HepG2 (cell line): ENCODE measurements at regions not wholly inside any gene's neighbourhood (a gene's known extent, or its start where the extent isn't known, plus 50 kb on each side); places are given as distances from the start of the nearest gene placed in this dataset.

Source experiments
- ATAC-seq: fragments of 200-7000 bp; cut with Tn5 transposase; 3 replicates; pipeline ENCODE4 v1.9.1; 2020; ENCODE audit warnings: mild to moderate bottlenecking, moderate library complexity
- BruUV-seq: library from RNA; stranded (reverse); fragments of 400-500 nt; replicated peaks from 2 replicates; lab custom pipeline; 2021; lab: Mats Ljungman, UMichigan
- CTCF ChIA-PET: fragments of 300-600 bp; formaldehyde crosslinking; extraction: SDS; loops from one replicate; lab custom pipeline; 2021; ENCODE audit warnings: low total read pairs, inconsistent platforms, low intra/inter-chr PET ratio; lab: Yijun Ruan, JAX
- POLR2A ChIA-PET: fragments of 350-600 bp; sonication (Branson Sonifier 250); formaldehyde crosslinking; loops from one replicate; lab custom pipeline; 2020; ENCODE audit warnings: antibody characterized with exemption, inconsistent platforms; lab: Yijun Ruan, JAX
- DNase-seq: peaks from one replicate; pipeline ENCODE4 v3.0.0-alpha.2; 2015; ENCODE audit warnings: low spot score
- FAIRE-seq: peaks from 3 replicates; lab custom pipeline; 2011; peaks lifted over from hg19 to GRCh38; lab: Jason Lieb, UNC
- H2AFZ ChIP-seq: one replicate; pipeline ENCODE4 v1.6.1; 2011; ENCODE audit warnings: low read length, inconsistent platforms
- H3K27ac ChIP-seq: fragments of 300-600 bp; 3 replicates; pipeline ENCODE4 v1.8.0; 2011; ENCODE audit warnings: mixed run types, mild to moderate bottlenecking, mixed read lengths, low read length, inconsistent platforms; ENCODE audit not compliant: insufficient read depth; ENCODE audit errors: extremely low read length
- H3K27me3 ChIP-seq, 2 experiments: fragments of 200-600 bp in 1 of 2; 2 replicates in 1 of 2; 3 replicates in 1 of 2; pipeline versions ENCODE4 v1.6.0 to v1.8.0; 2011; ENCODE audit warnings: low read length in 2 of 2, mild to moderate bottlenecking in 2 of 2, moderate library complexity in 2 of 2, inconsistent platforms in 1 of 2; ENCODE audit not compliant: insufficient read depth in 2 of 2, control insufficient read depth in 1 of 2
- H3K36me3 ChIP-seq, 2 experiments: fragments of 200-600 bp in 1 of 2; replicated peaks in 1 of 2; 2 replicates in 1 of 2; 3 replicates in 1 of 2; pipeline versions ENCODE4 v1.5.1 to v1.8.0; 2011; ENCODE audit warnings: low read length in 2 of 2, inconsistent platforms in 1 of 2; ENCODE audit not compliant: insufficient read depth in 2 of 2, control insufficient read depth in 1 of 2
- H3K4me1 ChIP-seq: 2 replicates; pipeline ENCODE4 v1.5.1; 2012; ENCODE audit warnings: low read length, inconsistent platforms; ENCODE audit not compliant: insufficient read depth
- H3K4me2 ChIP-seq: 2 replicates; pipeline ENCODE4 v1.6.0; 2011; ENCODE audit warnings: low read depth, low read length, inconsistent platforms
- H3K4me3 ChIP-seq, 3 experiments: fragments of 200-600 bp in 1 of 3; sonication (generic), shearing (Covaris generic) in 1 of 3; replicated peaks in 1 of 3; 2 replicates each; pipeline ENCODE4 v1.5.1; 2011 to 2016; ENCODE audit warnings: low read length in 3 of 3, inconsistent platforms in 2 of 3, low read depth in 2 of 3, mild to moderate bottlenecking in 2 of 3, control low read depth in 1 of 3, mixed read lengths in 1 of 3; ENCODE audit not compliant: insufficient read depth in 1 of 3
- H3K79me2 ChIP-seq: one replicate; pipeline ENCODE4 v1.6.1; 2011; ENCODE audit warnings: low read length, inconsistent platforms; ENCODE audit not compliant: insufficient read depth
- H3K9ac ChIP-seq: 2 replicates; pipeline ENCODE4 v1.6.0; 2011; ENCODE audit warnings: mild to moderate bottlenecking, low read depth, low read length, inconsistent platforms; ENCODE audit not compliant: insufficient read depth
- H3K9me3 ChIP-seq: 2 replicates; pipeline ENCODE4 v1.5.1; 2012; ENCODE audit warnings: mild to moderate bottlenecking, low read length
- H4K20me1 ChIP-seq: 2 replicates; pipeline ENCODE4 v1.6.0; 2011; ENCODE audit warnings: inconsistent platforms, mild to moderate bottlenecking, low read length, moderate library complexity; ENCODE audit not compliant: insufficient read depth
- FOXA1 ChIP-seq, 2 experiments: fragments of 450-650 bp in 1 of 2; sonication (generic) in 1 of 2; formaldehyde crosslinking in 1 of 2; IDR thresholded peaks; 2 replicates each; pipeline versions ENCODE4 v1.4.0 to v1.6.1; 2016 to 2020; ENCODE audit warnings: missing genetic modification reagents in 1 of 2
- JDP2 ChIP-seq: sonication (generic); formaldehyde crosslinking; IDR thresholded peaks from 2 replicates; pipeline ENCODE4 v1.8.1; 2022; ENCODE audit warnings: missing genetic modification reagents, borderline replicate concordance
- KDM2A ChIP-seq: sonication (generic); formaldehyde crosslinking; IDR thresholded peaks from 2 replicates; pipeline ENCODE4 v1.4.0; 2020; ENCODE audit warnings: low read depth, missing genetic modification reagents, borderline replicate concordance
- MTA1 ChIP-seq: sonication (generic); formaldehyde crosslinking; IDR thresholded peaks from 2 replicates; pipeline ENCODE4 v1.4.0; 2020; ENCODE audit warnings: missing genetic modification reagents, mild to moderate bottlenecking, borderline replicate concordance
- NCOA2 ChIP-seq: sonication (generic); formaldehyde crosslinking; IDR thresholded peaks from 2 replicates; pipeline ENCODE4 v1.8.0; 2022; ENCODE audit warnings: inconsistent platforms
- NFE2 ChIP-seq: sonication (generic); formaldehyde crosslinking; IDR thresholded peaks from 2 replicates; pipeline ENCODE4 v1.4.0; 2020; ENCODE audit warnings: missing genetic modification reagents
- RBFOX2 ChIP-seq: fragments of 200-400 bp; formaldehyde crosslinking; IDR thresholded peaks from 2 replicates; pipeline ENCODE4 v1.6.1; 2017; ENCODE audit warnings: low read depth, mild to moderate bottlenecking, low read length
- RFXAP ChIP-seq: sonication (generic); formaldehyde crosslinking; IDR thresholded peaks from 2 replicates; pipeline ENCODE4 v1.4.0; 2020; ENCODE audit warnings: missing genetic modification reagents, borderline replicate concordance
- RNF2 ChIP-seq: fragments of 450-650 bp; conservative IDR thresholded peaks from 2 replicates; pipeline ENCODE4 v1.6.1; 2016; ENCODE audit warnings: low read depth
- ZMYM2 ChIP-seq: sonication (generic); formaldehyde crosslinking; IDR thresholded peaks from 2 replicates; pipeline ENCODE4 v1.8.0; 2022; ENCODE audit warnings: mild to moderate bottlenecking, missing genetic modification reagents
- ZNF138 ChIP-seq: sonication (generic); formaldehyde crosslinking; IDR thresholded peaks from 2 replicates; pipeline ENCODE4 v1.5.0; 2020; ENCODE audit warnings: mild to moderate bottlenecking, low read depth, missing genetic modification reagents
- ZNF292 ChIP-seq: sonication (generic); formaldehyde crosslinking; IDR thresholded peaks from 2 replicates; pipeline ENCODE4 v1.8.1; 2022; ENCODE audit warnings: mild to moderate bottlenecking, low read depth, missing genetic modification reagents, borderline replicate concordance
- ZNF350 ChIP-seq: sonication (generic); formaldehyde crosslinking; IDR thresholded peaks from 2 replicates; pipeline ENCODE4 v1.4.0; 2020; ENCODE audit warnings: mild to moderate bottlenecking, low read depth, missing genetic modification reagents, borderline replicate concordance
- ZNF766 ChIP-seq: sonication (generic); formaldehyde crosslinking; IDR thresholded peaks from 2 replicates; pipeline ENCODE4 v1.5.0; 2020; ENCODE audit warnings: missing genetic modification reagents, borderline replicate concordance
- WGBS: methylation state at CpG from one replicate; pipeline ENCODE4 v1.1.6; 2017; ENCODE audit warnings: low lambda C conversion rate; 5-methylcytosine and 5-hydroxymethylcytosine counted together
- in situ Hi-C: cut with HindIII; loops from 2 replicates; pipeline ENCODE4 v1.10.0; 2017; ENCODE audit warnings: low pct_unique_long_range_greater_than_20kb; ENCODE audit not compliant: extremely low pct_ligation_motif_present
- intact Hi-C: fragments of 100-400 bp; cut with micrococcal nuclease; formaldehyde crosslinking; loops from one replicate; pipeline ENCODE4 v1.10.0; 2022; ENCODE audit not compliant: unreplicated experiment
- TF ChIP-seq, protein P1 (sequence below): sonication (generic); formaldehyde crosslinking; IDR thresholded peaks from 2 replicates; pipeline ENCODE4 v1.4.0; 2020; ENCODE audit warnings: missing genetic modification reagents, borderline replicate concordance
- TF ChIP-seq, protein P2 (sequence below): sonication (generic); formaldehyde crosslinking; IDR thresholded peaks from 2 replicates; pipeline ENCODE4 v1.8.0; 2022; ENCODE audit warnings: low read depth, missing genetic modification reagents
- TF ChIP-seq, protein P3 (sequence below): IDR thresholded peaks from 2 replicates; pipeline ENCODE4 v1.6.1; 2018; ENCODE audit warnings: missing genetic modification reagents, mild to moderate bottlenecking, missing compliant biosample characterization

DNA sequence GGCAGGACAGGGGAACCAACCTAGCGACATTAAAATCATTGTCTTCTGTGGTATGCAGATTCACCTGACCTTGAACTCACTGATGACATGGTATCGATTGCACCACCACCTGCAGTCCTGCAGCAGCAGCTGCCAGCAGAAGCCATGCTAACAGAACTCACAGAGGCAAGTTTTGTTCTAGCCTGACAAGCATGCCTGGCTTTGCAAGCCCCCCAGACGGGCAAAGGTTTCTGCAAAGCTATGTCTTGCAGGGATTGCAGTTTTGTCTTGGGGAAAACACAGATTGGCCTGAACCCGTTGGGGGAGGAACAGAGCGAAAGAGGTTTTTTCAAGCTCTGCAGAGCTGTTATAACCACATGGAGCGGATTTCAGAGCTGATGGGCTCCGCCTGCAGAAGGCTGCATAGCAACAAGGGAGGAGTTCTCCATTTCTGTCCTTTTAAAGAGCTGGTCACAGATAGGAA, 221.0 kb downstream of the HIPK3 start (continued):
- TF ChIP-seq, protein P1, sequence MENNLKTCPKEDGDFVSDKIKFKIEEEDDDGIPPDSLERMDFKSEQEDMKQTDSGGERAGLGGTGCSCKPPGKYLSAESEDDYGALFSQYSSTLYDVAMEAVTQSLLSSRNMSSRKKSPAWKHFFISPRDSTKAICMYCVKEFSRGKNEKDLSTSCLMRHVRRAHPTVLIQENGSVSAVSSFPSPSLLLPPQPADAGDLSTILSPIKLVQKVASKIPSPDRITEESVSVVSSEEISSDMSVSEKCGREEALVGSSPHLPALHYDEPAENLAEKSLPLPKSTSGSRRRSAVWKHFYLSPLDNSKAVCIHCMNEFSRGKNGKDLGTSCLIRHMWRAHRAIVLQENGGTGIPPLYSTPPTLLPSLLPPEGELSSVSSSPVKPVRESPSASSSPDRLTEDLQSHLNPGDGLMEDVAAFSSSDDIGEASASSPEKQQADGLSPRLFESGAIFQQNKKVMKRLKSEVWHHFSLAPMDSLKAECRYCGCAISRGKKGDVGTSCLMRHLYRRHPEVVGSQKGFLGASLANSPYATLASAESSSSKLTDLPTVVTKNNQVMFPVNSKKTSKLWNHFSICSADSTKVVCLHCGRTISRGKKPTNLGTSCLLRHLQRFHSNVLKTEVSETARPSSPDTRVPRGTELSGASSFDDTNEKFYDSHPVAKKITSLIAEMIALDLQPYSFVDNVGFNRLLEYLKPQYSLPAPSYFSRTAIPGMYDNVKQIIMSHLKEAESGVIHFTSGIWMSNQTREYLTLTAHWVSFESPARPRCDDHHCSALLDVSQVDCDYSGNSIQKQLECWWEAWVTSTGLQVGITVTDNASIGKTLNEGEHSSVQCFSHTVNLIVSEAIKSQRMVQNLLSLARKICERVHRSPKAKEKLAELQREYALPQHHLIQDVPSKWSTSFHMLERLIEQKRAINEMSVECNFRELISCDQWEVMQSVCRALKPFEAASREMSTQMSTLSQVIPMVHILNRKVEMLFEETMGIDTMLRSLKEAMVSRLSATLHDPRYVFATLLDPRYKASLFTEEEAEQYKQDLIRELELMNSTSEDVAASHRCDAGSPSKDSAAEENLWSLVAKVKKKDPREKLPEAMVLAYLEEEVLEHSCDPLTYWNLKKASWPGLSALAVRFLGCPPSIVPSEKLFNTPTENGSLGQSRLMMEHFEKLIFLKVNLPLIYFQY (CRISPR knock-in tag): no peak
- peak; percentile 21; the same call in 1 of the 2 replicates for TF ChIP-seq KDM2A (CRISPR knock-in tag)
- TF ChIP-seq RFXAP (CRISPR knock-in tag): peak; percentile 89
- TF ChIP-seq ZNF292 (CRISPR knock-in tag): peak; percentile 96; the same call in 1 of the 2 replicates
- no peak for TF ChIP-seq FOXA1 (IDR thresholded peaks at IDR 0.05)
- TF ChIP-seq FOXA1 (CRISPR knock-in tag; IDR thresholded peaks at IDR 0.05): 0 out of 2 replicates have a peak, but pooled peaks have one; percentile 28
- 0 out of 2 replicates have a peak, but pooled peaks have one; percentile 31 for TF ChIP-seq RNF2
- TF ChIP-seq NCOA2 (CRISPR knock-in tag): peak; percentile 86
- TF ChIP-seq ZNF766 (CRISPR knock-in tag): no peak

DNA sequence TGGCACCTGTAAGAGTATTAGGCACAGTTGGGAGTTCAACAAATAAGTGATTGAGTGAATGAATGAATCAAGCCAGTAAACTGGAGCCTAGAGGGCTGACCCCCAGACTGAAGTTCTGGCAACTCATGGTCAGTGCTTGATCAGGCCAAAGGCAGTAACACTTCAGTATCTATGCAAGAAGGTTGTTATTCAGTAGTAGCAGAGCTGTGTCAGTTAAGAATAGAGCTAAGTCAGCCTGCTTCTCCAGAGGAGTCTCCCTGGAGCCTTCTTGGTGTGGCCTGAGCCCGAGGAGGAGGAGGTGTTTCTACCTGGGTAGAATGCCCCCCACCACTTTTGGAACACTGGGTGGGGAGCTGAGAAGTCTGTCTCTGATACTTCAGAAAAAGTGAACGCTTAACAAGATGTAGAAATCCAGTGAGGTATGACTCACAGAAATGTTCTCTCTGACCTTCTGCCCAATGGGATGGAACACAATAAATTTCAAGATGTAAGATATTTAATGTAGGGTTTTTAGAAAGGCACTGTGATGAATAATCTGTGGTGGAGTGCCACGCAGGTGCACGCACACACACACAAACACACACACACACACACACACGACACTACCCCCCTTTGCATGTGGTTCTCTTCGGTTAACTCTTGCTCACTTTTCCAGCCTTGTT, 219.9 kb downstream of the HIPK3 start:
- Histone ChIP-seq H3K4me3 (no peak overlapping the region), H3K36me3 (no peaks in the 10 kb centered on the region), H3K27ac (no peak overlapping the region), H3K79me2 (no peaks in the 10 kb centered on the region), H3K9me3 (no peaks in the 10 kb centered on the region), H3K4me1 (peaks cover 29% of the 10 kb centered on the region), H3K9ac (no peak overlapping the region), H3K27me3 (peaks cover 2 to 30% of the 10 kb centered on the region in 2 experiments; a peak in 3 of 5 replicates), H2AFZ (no peak overlapping the region), H4K20me1 (no peaks in the 10 kb centered on the region), H3K4me2 (no peak overlapping the region)
- WGBS: 37% methylated on average over 6 of the region's 6 CpGs
- no TSS peak for BruUV-seq
- FAIRE-seq: no peak
- ChIA-PET CTCF (no interaction called here), POLR2A (no interaction called here)
- in situ Hi-C loops (no loop called here), intact Hi-C loops (no loop called here)
- DNase-seq: no peak
- no peak for ATAC-seq
- TF ChIP-seq, protein P2, sequence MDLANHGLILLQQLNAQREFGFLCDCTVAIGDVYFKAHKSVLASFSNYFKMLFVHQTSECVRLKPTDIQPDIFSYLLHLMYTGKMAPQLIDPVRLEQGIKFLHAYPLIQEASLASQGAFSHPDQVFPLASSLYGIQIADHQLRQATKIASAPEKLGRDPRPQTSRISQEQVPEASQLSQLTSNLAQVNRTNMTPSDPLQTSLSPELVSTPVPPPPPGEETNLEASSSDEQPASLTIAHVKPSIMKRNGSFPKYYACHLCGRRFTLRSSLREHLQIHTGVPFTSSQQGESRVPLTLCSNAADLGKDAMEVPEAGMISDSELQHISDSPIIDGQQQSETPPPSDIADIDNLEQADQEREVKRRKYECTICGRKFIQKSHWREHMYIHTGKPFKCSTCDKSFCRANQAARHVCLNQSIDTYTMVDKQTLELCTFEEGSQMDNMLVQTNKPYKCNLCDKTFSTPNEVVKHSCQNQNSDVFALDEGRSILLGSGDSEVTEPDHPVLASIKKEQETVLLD (CRISPR knock-in tag): no peak
- no peak for TF ChIP-seq JDP2 (CRISPR knock-in tag)
- TF ChIP-seq NFE2 (CRISPR knock-in tag): no peak
- no peak for TF ChIP-seq ZMYM2
- TF ChIP-seq, protein P3, sequence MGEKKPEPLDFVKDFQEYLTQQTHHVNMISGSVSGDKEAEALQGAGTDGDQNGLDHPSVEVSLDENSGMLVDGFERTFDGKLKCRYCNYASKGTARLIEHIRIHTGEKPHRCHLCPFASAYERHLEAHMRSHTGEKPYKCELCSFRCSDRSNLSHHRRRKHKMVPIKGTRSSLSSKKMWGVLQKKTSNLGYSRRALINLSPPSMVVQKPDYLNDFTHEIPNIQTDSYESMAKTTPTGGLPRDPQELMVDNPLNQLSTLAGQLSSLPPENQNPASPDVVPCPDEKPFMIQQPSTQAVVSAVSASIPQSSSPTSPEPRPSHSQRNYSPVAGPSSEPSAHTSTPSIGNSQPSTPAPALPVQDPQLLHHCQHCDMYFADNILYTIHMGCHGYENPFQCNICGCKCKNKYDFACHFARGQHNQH (CRISPR knock-in tag): no peak
- no peak for TF ChIP-seq ZNF766 (CRISPR knock-in tag)
- no peak for TF ChIP-seq RBFOX2
- TF ChIP-seq ZNF138: no peak
- TF ChIP-seq MTA1 (CRISPR knock-in tag): no peak
- no peak for TF ChIP-seq ZNF350 (CRISPR knock-in tag)
